OCI-LY1 (cell line): ENCODE measurements at regions not wholly inside any gene's neighbourhood (a gene's known extent, or its start where the extent isn't known, plus 50 kb on each side); places are given as distances from the start of the nearest gene placed in this dataset.

Experiments used
- H2AFZ ChIP-seq: fragments of 200-600 bp; sonication (generic), shearing (Covaris generic); 2 replicates; pipeline ENCODE4 v1.6.0; 2014; ENCODE audit warnings: antibody characterized with exemption, mild to moderate bottlenecking, low read length
- H3F3A ChIP-seq: fragments of 200-600 bp; sonication (generic), shearing (Covaris generic); 2 replicates; pipeline ENCODE4 v1.6.0; 2014; ENCODE audit warnings: mild to moderate bottlenecking, antibody characterized with exemption, low read length, moderate library complexity; ENCODE audit not compliant: insufficient read depth
- H3K27ac ChIP-seq: fragments of 200-600 bp; sonication (generic); 2 replicates; pipeline ENCODE4 v1.5.1; 2014; ENCODE audit warnings: low read length, mixed run types, mild to moderate bottlenecking, low read depth; ENCODE audit not compliant: poor library complexity, severe bottlenecking
- H3K27me3 ChIP-seq: fragments of 200-600 bp; sonication (generic); 2 replicates; pipeline ENCODE4 v1.6.0; 2014; ENCODE audit warnings: antibody characterized with exemption, mild to moderate bottlenecking, low read length, moderate library complexity; ENCODE audit not compliant: insufficient read depth
- H3K36me3 ChIP-seq: fragments of 200-600 bp; sonication (generic); 2 replicates; pipeline ENCODE4 v1.6.1; 2014; ENCODE audit warnings: mild to moderate bottlenecking, antibody characterized with exemption, low read length, moderate library complexity, mixed read lengths; ENCODE audit not compliant: insufficient read depth
- H3K4me1 ChIP-seq: fragments of 200-600 bp; sonication (generic); 2 replicates; pipeline ENCODE4 v1.5.1; 2014; ENCODE audit warnings: mild to moderate bottlenecking, low read length, moderate library complexity; ENCODE audit not compliant: insufficient read depth, severe bottlenecking
- H3K4me2 ChIP-seq: fragments of 200-600 bp; sonication (generic), shearing (Covaris generic); 2 replicates; pipeline ENCODE4 v1.6.1; 2014; ENCODE audit warnings: low read length
- H3K4me3 ChIP-seq: fragments of 200-600 bp; sonication (generic); 2 replicates; pipeline ENCODE4 v1.5.1; 2014; ENCODE audit warnings: low read length, low read depth, mild to moderate bottlenecking, mixed read lengths; ENCODE audit not compliant: poor library complexity, severe bottlenecking
- H3K79me2 ChIP-seq: fragments of 200-600 bp; shearing (Covaris generic); 2 replicates; pipeline ENCODE4 v1.6.1; 2016; ENCODE audit warnings: mixed run types, low read length, mixed read lengths; ENCODE audit not compliant: insufficient read depth
- H3K9ac ChIP-seq: fragments of 200-600 bp; sonication (generic), shearing (Covaris generic); 2 replicates; pipeline ENCODE4 v1.6.1; 2014; ENCODE audit warnings: mild to moderate bottlenecking, low read length, mixed read lengths
- H3K9me2 ChIP-seq: fragments of 200-600 bp; sonication (generic), shearing (Covaris generic); 2 replicates; pipeline ENCODE4 v1.6.1; 2014; ENCODE audit warnings: low read depth, mild to moderate bottlenecking, low read length, mixed read lengths
- H3K9me3 ChIP-seq: fragments of 200-600 bp; shearing (Covaris generic); 2 replicates; pipeline ENCODE4 v1.6.1; 2014; ENCODE audit warnings: low read length, mixed read lengths
- H4K20me1 ChIP-seq: fragments of 200-600 bp; sonication (generic), shearing (Covaris generic); 2 replicates; pipeline ENCODE4 v1.6.0; 2016; ENCODE audit warnings: mild to moderate bottlenecking, low read length; ENCODE audit not compliant: insufficient read depth
- EZH2 ChIP-seq: fragments of 200-600 bp; sonication (generic), shearing (Covaris generic); IDR thresholded peaks from 2 replicates; pipeline ENCODE4 v1.8.0; 2017; ENCODE audit warnings: borderline replicate concordance, mixed run types, mild to moderate bottlenecking, antibody characterized with exemption, low read length, moderate library complexity, mixed read lengths
- TF ChIP-seq, protein P1 (sequence below): fragments of 200-600 bp; sonication (generic), shearing (Covaris generic); IDR thresholded peaks from 2 replicates; pipeline ENCODE4 v1.5.1; 2017; ENCODE audit warnings: mild to moderate bottlenecking, antibody characterized with exemption, low read length, moderate library complexity, mixed read lengths

- TF ChIP-seq, protein P1, sequence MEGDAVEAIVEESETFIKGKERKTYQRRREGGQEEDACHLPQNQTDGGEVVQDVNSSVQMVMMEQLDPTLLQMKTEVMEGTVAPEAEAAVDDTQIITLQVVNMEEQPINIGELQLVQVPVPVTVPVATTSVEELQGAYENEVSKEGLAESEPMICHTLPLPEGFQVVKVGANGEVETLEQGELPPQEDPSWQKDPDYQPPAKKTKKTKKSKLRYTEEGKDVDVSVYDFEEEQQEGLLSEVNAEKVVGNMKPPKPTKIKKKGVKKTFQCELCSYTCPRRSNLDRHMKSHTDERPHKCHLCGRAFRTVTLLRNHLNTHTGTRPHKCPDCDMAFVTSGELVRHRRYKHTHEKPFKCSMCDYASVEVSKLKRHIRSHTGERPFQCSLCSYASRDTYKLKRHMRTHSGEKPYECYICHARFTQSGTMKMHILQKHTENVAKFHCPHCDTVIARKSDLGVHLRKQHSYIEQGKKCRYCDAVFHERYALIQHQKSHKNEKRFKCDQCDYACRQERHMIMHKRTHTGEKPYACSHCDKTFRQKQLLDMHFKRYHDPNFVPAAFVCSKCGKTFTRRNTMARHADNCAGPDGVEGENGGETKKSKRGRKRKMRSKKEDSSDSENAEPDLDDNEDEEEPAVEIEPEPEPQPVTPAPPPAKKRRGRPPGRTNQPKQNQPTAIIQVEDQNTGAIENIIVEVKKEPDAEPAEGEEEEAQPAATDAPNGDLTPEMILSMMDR: no peak
- no peak for TF ChIP-seq EZH2
- Histone ChIP-seq H3K9me2 (no peaks in the 10 kb centered on the region), H3K27ac (no peak overlapping the region), H3K9me3 (no peaks in the 10 kb centered on the region), H3K4me1 (no peaks in the 10 kb centered on the region), H3K36me3 (no peaks in the 10 kb centered on the region), H3K4me2 (no peak overlapping the region), H4K20me1 (no peaks in the 10 kb centered on the region), H3F3A (no peaks in the 10 kb centered on the region), H3K27me3 (no peaks in the 10 kb centered on the region), H3K4me3 (no peak overlapping the region), H2AFZ (no peak overlapping the region), H3K9ac (no peak overlapping the region), H3K79me2 (no peaks in the 10 kb centered on the region)
Observed at GRCh38 chr5:74139589-74139988, 500.9 kb downstream of the ENC1 start.

- no peak overlapping the region for H2AFZ ChIP-seq
Observed at GRCh38 chr5:74138721-74139120, 501.8 kb downstream of the ENC1 start.

GRCh38 chr5:74136276-74136825 lies 504.2 kb downstream of the ENC1 start:
- no peaks in the 10 kb centered on the region for H3F3A ChIP-seq
- no peak overlapping the region for H3K4me2 ChIP-seq
- H3K27ac ChIP-seq: no peak overlapping the region

More at GRCh38 chr5:74138721-74139120, 501.8 kb downstream of the ENC1 start:
- TF ChIP-seq EZH2: no peak
- TF ChIP-seq, protein P1: no peak
- Histone ChIP-seq H3K9ac (no peak overlapping the region), H3K9me3 (no peaks in the 10 kb centered on the region), H3K9me2 (no peaks in the 10 kb centered on the region), H3K4me2 (no peak overlapping the region), H3K79me2 (no peaks in the 10 kb centered on the region), H3K27me3 (no peaks in the 10 kb centered on the region), H3K27ac (no peak overlapping the region), H4K20me1 (no peaks in the 10 kb centered on the region), H3K4me3 (no peak overlapping the region), H3K36me3 (no peaks in the 10 kb centered on the region), H3K4me1 (no peaks in the 10 kb centered on the region), H3F3A (no peaks in the 10 kb centered on the region)

More at GRCh38 chr5:74136276-74136825, 504.2 kb downstream of the ENC1 start:
- no peak for TF ChIP-seq EZH2
- TF ChIP-seq, protein P1: no peak
- H3K79me2 ChIP-seq: no peaks in the 10 kb centered on the region
- H3K9me2 ChIP-seq: no peaks in the 10 kb centered on the region
- no peak overlapping the region for H3K4me3 ChIP-seq
- H3K9ac ChIP-seq: no peak overlapping the region
- H3K27me3 ChIP-seq: no peaks in the 10 kb centered on the region
- H3K36me3 ChIP-seq: no peaks in the 10 kb centered on the region
- no peak overlapping the region for H2AFZ ChIP-seq
- no peaks in the 10 kb centered on the region for H3K9me3 ChIP-seq
- no peaks in the 10 kb centered on the region for H4K20me1 ChIP-seq
- H3K4me1 ChIP-seq: no peaks in the 10 kb centered on the region
